ENCODE measurements at regions not wholly inside any gene's neighbourhood (a gene's known extent, or its start where the extent isn't known, plus 50 kb on each side); places are given as distances from the start of the nearest gene placed in this dataset.

- TF ChIP-seq, protein P1, sequence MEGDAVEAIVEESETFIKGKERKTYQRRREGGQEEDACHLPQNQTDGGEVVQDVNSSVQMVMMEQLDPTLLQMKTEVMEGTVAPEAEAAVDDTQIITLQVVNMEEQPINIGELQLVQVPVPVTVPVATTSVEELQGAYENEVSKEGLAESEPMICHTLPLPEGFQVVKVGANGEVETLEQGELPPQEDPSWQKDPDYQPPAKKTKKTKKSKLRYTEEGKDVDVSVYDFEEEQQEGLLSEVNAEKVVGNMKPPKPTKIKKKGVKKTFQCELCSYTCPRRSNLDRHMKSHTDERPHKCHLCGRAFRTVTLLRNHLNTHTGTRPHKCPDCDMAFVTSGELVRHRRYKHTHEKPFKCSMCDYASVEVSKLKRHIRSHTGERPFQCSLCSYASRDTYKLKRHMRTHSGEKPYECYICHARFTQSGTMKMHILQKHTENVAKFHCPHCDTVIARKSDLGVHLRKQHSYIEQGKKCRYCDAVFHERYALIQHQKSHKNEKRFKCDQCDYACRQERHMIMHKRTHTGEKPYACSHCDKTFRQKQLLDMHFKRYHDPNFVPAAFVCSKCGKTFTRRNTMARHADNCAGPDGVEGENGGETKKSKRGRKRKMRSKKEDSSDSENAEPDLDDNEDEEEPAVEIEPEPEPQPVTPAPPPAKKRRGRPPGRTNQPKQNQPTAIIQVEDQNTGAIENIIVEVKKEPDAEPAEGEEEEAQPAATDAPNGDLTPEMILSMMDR (IDR thresholded peaks at IDR 0.05) = no peak
- TF ChIP-seq POLR2A (IDR thresholded peaks at IDR 0.05) = no peak
Measured at GRCh38 chr18:37617623-37618022, 52.0 kb upstream of the CELF4 start.
